Heart right ventricle (tissue), 16 donors: ENCODE measurements at regions not wholly inside any gene's neighbourhood (a gene's known extent, or its start where the extent isn't known, plus 50 kb on each side); places are given as distances from the start of the nearest gene placed in this dataset.

Source experiments
- ATAC-seq, 8 donors: fragments of 200-7000 bp; cut with Tn5 transposase; one replicate each; pipeline ENCODE4 v1.9.1; 2020; ENCODE audit warnings: mild to moderate bottlenecking in 8 of 8, moderate library complexity in 8 of 8, moderate number of reproducible peaks in 1 of 8
- DNase-seq, 2 donors: peaks; one replicate each; pipeline ENCODE4 v3.0.0-alpha.2; 2020
- H3K27ac ChIP-seq, 10 donors: fragments of 200-600 bp; sonication (generic) in 2 of 10; one replicate each; pipeline versions ENCODE4 v1.5.0 to v1.8.0; 2020 to 2022; ENCODE audit warnings: mild to moderate bottlenecking in 3 of 10
- H3K27me3 ChIP-seq, 7 donors: fragments of 200-600 bp; one replicate each; pipeline ENCODE4 v1.8.0; 2021 to 2022; ENCODE audit warnings: mild to moderate bottlenecking in 2 of 7
- H3K36me3 ChIP-seq, 9 donors: fragments of 200-600 bp; sonication (generic) in 1 of 9; one replicate each; pipeline versions ENCODE4 v1.5.0 to v1.8.0; 2020 to 2022; ENCODE audit warnings: mild to moderate bottlenecking in 2 of 9
- H3K4me1 ChIP-seq, 9 donors: fragments of 200-600 bp; sonication (generic) in 1 of 9; one replicate each; pipeline versions ENCODE4 v1.5.0 to v1.8.0; 2020 to 2022; ENCODE audit warnings: mild to moderate bottlenecking in 4 of 9
- H3K4me3 ChIP-seq, 10 donors: fragments of 200-600 bp; sonication (generic) in 2 of 10; one replicate each; pipeline versions ENCODE4 v1.5.0 to v1.8.0; 2020 to 2022; ENCODE audit warnings: mild to moderate bottlenecking in 7 of 10, moderate library complexity in 2 of 10
- H3K9me3 ChIP-seq, 11 donors: fragments of 200-600 bp in 10 of 11; sonication (generic) in 2 of 11; one replicate each; pipeline versions ENCODE4 v1.5.0 to v1.8.0; 2013 to 2022; ENCODE audit warnings: mild to moderate bottlenecking in 2 of 11, control low read depth in 1 of 11, moderate library complexity in 1 of 11
- CTCF ChIP-seq, 9 donors: fragments of 200-600 bp; sonication (generic) in 2 of 9; IDR thresholded peaks; one replicate each; pipeline versions ENCODE4 v1.5.0 to v1.8.0; 2021 to 2022; ENCODE audit warnings: antibody characterized with exemption in 9 of 9, mild to moderate bottlenecking in 5 of 9, moderate library complexity in 1 of 9
- WGBS, 2 donors: extraction: QIAGEN DNeasy Blood & Tissue Kit; methylation state at CpG; one replicate each; pipeline ENCODE4 v1.1.7; 2013; ENCODE audit warnings: inconsistent platforms in 1 of 2; 5-methylcytosine and 5-hydroxymethylcytosine counted together
- intact Hi-C, 10 donors: fragments of 100-400 bp; cut with DNase I; formaldehyde crosslinking; loops; one replicate each; pipeline versions ENCODE4 v1.11.1 to v1.14.2; 2022
- donor health status: Arrhythmogenic right ventricular cardiomyopathy.
- donor health status: ischemic (EF 13 %, LVEDD 7.1; RV severe dilation, severe dysfunction).
- donor health status: healthy with polysubstance abuse.
- donor health status: DM: no; HTN: yes; CAD: no.
- donor health status: DM: no; HTN: no; CAD: no.
- donor health status: ischemic (EF 25% LVEDD 6.9; RV normal size, moderate dysfunction).
- donor health status: ischemic (EF 25% LVEDD 5.7; RV mildly dilated, moderate dysfunction).
- donor health status: healthy.
- donor health status: DM: yes; HTN: yes; CAD: no.
- donor health status: Ischemic cardiomyopathy.
- donor health status: ischemic (EF 35%, LVEDD 5.7; RV mildly dilated, moderate dysfunction).
- donor health status: nonischemic (EF 11% LVEDD 7.7; RV severe dilation, severe dysfunction).
- donor health status: DM: yes; HTN: yes; CAD: no.
- donor health status: PGD.
- donor health status: ischemic (EF 29% LVEDD 5.4; RV normal size, mild dysfunction).
- donor health status: nonischemic (EF 23%, LVEDD 6.1; RV moderate dilation, normal function).

- 77 to 81% methylated on average over 1 of the region's 1 CpG for WGBS, 2 donors
- no peak overlapping the region for H3K4me3 ChIP-seq
- intact Hi-C loops, result no loop called here
- no peak for TF ChIP-seq CTCF (IDR thresholded peaks at IDR 0.05)
- DNase-seq, result no peak
- no peaks in the 10 kb centered on the region for H3K4me1 ChIP-seq
- H3K27me3 ChIP-seq, result no peaks in the 10 kb centered on the region
- no peak overlapping the region for H3K27ac ChIP-seq
- ATAC-seq, result no peak
- H3K36me3 ChIP-seq, result no peaks in the 10 kb centered on the region
- H3K9me3 ChIP-seq, result peaks cover 0 to 4% (median 0%) of the 10 kb centered on the region in 11 donors
Measured at GRCh38 chr18:78156466-78156865, 823.2 kb upstream of the SALL3 start.

GRCh38 chr18:78158943-78159342 lies 820.7 kb upstream of the SALL3 start:
- H3K36me3 ChIP-seq, result no peaks in the 10 kb centered on the region
- intact Hi-C loops, result no loop called here
- no peak overlapping the region for H3K4me3 ChIP-seq
- no peak for TF ChIP-seq CTCF (IDR thresholded peaks at IDR 0.05)
- DNase-seq (no peak), ATAC-seq (no peak)
- no peaks in the 10 kb centered on the region for H3K27me3 ChIP-seq
- peaks cover 0 to 4% (median 0%) of the 10 kb centered on the region in 11 donors for H3K9me3 ChIP-seq
- 88 to 90% methylated on average over 17 of the region's 17 CpGs for WGBS, 2 donors
- H3K27ac ChIP-seq, result no peak overlapping the region
- H3K4me1 ChIP-seq, result no peaks in the 10 kb centered on the region

- Histone ChIP-seq H3K9me3 (peaks cover 0 to 4% (median 0%) of the 10 kb centered on the region in 11 donors), H3K27ac (no peak overlapping the region), H3K27me3 (no peaks in the 10 kb centered on the region), H3K36me3 (no peaks in the 10 kb centered on the region), H3K4me3 (no peak overlapping the region), H3K4me1 (no peaks in the 10 kb centered on the region)
- DNase-seq (no peak), ATAC-seq (no peak)
- no peak for TF ChIP-seq CTCF (IDR thresholded peaks at IDR 0.05)
- intact Hi-C loops, result no loop called here
- 88 to 91% methylated on average over 8 of the region's 8 CpGs for WGBS, 2 donors
Measured at GRCh38 chr18:78159397-78159796, 820.2 kb upstream of the SALL3 start.

- TF ChIP-seq CTCF (IDR thresholded peaks at IDR 0.05), result no peak
- Histone ChIP-seq H3K4me3 (no peak overlapping the region), H3K27me3 (no peaks in the 10 kb centered on the region), H3K9me3 (peaks cover 0 to 4% (median 0%) of the 10 kb centered on the region in 11 donors), H3K4me1 (no peaks in the 10 kb centered on the region), H3K36me3 (no peaks in the 10 kb centered on the region), H3K27ac (no peak overlapping the region)
- DNase-seq, result no peak
- WGBS, 2 donors, result 73 to 75% methylated on average over 11 of the region's 11 CpGs
- no peak for ATAC-seq
- intact Hi-C loops, result no loop called here
Measured at GRCh38 chr18:78160961-78161656, 818.5 kb upstream of the SALL3 start.
